BE2C (cell line): ENCODE measurements at regions not wholly inside any gene's neighbourhood (a gene's known extent, or its start where the extent isn't known, plus 50 kb on each side); places are given as distances from the start of the nearest gene placed in this dataset.

Experiments used
- DNase-seq: peaks from one replicate; pipeline ENCODE4 v3.0.0-alpha.2; 2020
- H3K27me3 ChIP-seq: fragments of 250-450 bp; sonication (Bioruptor Pico); 2 replicates; pipeline ENCODE4 v1.5.1; 2020; ENCODE audit warnings: mild to moderate bottlenecking
- H3K36me3 ChIP-seq: fragments of 250-450 bp; sonication (Bioruptor Pico); 2 replicates; pipeline ENCODE4 v1.5.1; 2020; ENCODE audit warnings: mild to moderate bottlenecking
- H3K4me1 ChIP-seq: fragments of 250-450 bp; sonication (Bioruptor Pico); 2 replicates; pipeline ENCODE4 v1.5.1; 2020
- H3K4me3 ChIP-seq: 2 replicates; pipeline ENCODE4 v1.5.1; 2011; ENCODE audit warnings: low read depth, low read length
- H3K9me3 ChIP-seq: fragments of 250-450 bp; sonication (Bioruptor Pico); 2 replicates; pipeline ENCODE4 v1.5.1; 2020
- CTCF ChIP-seq: IDR thresholded peaks from 2 replicates; pipeline ENCODE4 v1.5.1; 2012; ENCODE audit warnings: mild to moderate bottlenecking, low read depth, low read length

- no peak for TF ChIP-seq CTCF
- no peak overlapping the region for H3K4me3 ChIP-seq
- H3K36me3 ChIP-seq = no peaks in the 10 kb centered on the region
- no peaks in the 10 kb centered on the region for H3K9me3 ChIP-seq
- H3K27me3 ChIP-seq = no peaks in the 10 kb centered on the region
- DNase-seq = no peak
- no peaks in the 10 kb centered on the region for H3K4me1 ChIP-seq
Measured at GRCh38 chr13:30097701-30098100, 209.7 kb downstream of the KATNAL1 start.

- no peaks in the 10 kb centered on the region for H3K4me1 ChIP-seq
- no peak overlapping the region for H3K4me3 ChIP-seq
- H3K27me3 ChIP-seq = no peaks in the 10 kb centered on the region
- TF ChIP-seq CTCF = no peak
- no peak for DNase-seq
- no peaks in the 10 kb centered on the region for H3K9me3 ChIP-seq
- no peaks in the 10 kb centered on the region for H3K36me3 ChIP-seq
Measured at GRCh38 chr13:30097089-30097488, 210.3 kb downstream of the KATNAL1 start.

DNA sequence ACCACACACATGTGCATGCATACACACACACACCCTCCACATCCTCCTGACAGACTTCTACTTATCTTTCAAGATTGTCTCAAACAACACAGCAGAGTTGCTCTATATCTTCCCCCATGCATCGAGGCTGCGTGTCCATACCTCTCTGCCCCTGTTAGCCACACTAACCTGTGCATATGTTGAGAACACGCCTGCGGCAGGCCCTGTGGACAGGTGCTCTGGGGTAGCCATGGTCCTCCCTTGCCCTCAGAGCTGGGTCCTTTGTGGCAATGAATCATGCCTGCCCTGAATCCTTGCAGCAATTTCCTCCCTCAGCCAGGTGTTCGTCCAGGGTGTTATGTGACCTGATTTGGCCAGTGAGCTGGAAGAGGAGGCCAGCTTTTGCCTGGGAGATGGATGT lies 213.3 kb downstream of the KATNAL1 start:
- H3K27me3 ChIP-seq = no peaks in the 10 kb centered on the region

DNA sequence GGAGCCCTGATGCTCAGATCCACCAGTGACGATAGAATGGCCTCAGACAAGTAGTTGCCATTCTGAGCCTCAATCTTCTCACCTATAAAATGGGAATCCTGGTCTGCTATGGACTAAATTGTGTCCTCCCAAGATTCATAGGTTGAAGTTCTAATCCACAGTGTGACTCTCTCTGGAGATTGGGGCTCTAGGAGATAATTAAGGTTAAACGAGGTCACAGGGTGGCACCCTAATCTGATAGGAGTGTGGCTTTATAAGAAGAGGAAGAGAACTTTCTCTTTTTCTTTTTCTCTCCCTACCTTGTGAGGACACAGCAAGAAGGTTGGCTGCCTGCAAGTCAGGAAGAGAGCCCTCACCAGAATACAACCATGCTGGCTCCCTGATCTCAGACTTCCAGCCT lies 214.1 kb downstream of the KATNAL1 start:
- H3K27me3 ChIP-seq = no peaks in the 10 kb centered on the region
- TF ChIP-seq CTCF = no peak
- DNase-seq = no peak
- H3K4me1 ChIP-seq = no peaks in the 10 kb centered on the region
- H3K4me3 ChIP-seq = no peak overlapping the region
- no peaks in the 10 kb centered on the region for H3K9me3 ChIP-seq
- H3K36me3 ChIP-seq = no peaks in the 10 kb centered on the region

More for the DNA sequence above, 213.3 kb downstream of the KATNAL1 start:
- no peak overlapping the region for H3K4me3 ChIP-seq
- H3K36me3 ChIP-seq = no peaks in the 10 kb centered on the region
- DNase-seq = no peak
- no peaks in the 10 kb centered on the region for H3K9me3 ChIP-seq
- no peak for TF ChIP-seq CTCF
- H3K4me1 ChIP-seq = no peaks in the 10 kb centered on the region

GRCh38 chr13:30091691-30092090 lies 215.7 kb downstream of the KATNAL1 start:
- Histone ChIP-seq H3K36me3 (no peaks in the 10 kb centered on the region), H3K4me1 (no peaks in the 10 kb centered on the region), H3K9me3 (no peaks in the 10 kb centered on the region), H3K27me3 (no peaks in the 10 kb centered on the region), H3K4me3 (no peak overlapping the region)
- DNase-seq = no peak
- TF ChIP-seq CTCF = no peak

DNA sequence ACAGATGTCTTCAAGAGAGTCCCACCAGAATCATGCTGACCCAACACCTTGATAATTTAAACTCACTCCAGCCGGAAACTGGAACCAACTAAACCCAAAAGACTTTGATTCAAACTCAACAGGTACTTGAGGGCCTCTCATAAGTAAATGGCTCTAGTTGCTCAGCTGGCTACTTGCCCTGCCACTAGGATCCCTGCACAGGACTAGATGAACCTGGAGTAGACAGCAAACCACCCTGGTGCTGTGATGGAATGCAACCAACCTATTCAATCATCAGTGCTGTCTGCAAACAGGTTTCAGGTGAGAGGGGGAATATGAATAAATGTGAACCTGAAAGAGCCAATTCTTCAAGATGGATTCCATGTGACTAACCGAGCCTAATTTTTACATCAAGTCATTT lies 216.3 kb downstream of the KATNAL1 start:
- Histone ChIP-seq H3K4me3 (no peak overlapping the region), H3K4me1 (no peaks in the 10 kb centered on the region), H3K27me3 (no peaks in the 10 kb centered on the region), H3K9me3 (no peaks in the 10 kb centered on the region), H3K36me3 (no peaks in the 10 kb centered on the region)
- no peak for DNase-seq
- TF ChIP-seq CTCF = no peak
